ENCODE measurements at regions not wholly inside any gene's neighbourhood (a gene's known extent, or its start where the extent isn't known, plus 50 kb on each side); places are given as distances from the start of the nearest gene placed in this dataset.
"Not testable (repeated sequence)": the region's sequence is repeated elsewhere in the genome, so short reads cannot be mapped to it uniquely, and the experiment has no call there.

- H2AFZ ChIP-seq, result no peak overlapping the region
- no peak overlapping the region for H3K4me2 ChIP-seq (ENCODE audit: low read length)
- no peak overlapping the region for H3K4me3 ChIP-seq (ENCODE audit: low read depth, low read length)
- TF ChIP-seq CTCF (IDR thresholded peaks at IDR 0.05), result no peak
- H3K9ac ChIP-seq, result no peak overlapping the region
- no peaks in the 10 kb centered on the region for H3K9me3 ChIP-seq (ENCODE audit: control insufficient read depth, low read length)
- no peak overlapping the region for H3K27ac ChIP-seq
- no peaks in the 10 kb centered on the region for H3K4me1 ChIP-seq
- H3K79me2 ChIP-seq, result no peaks in the 10 kb centered on the region
- H3K27me3 ChIP-seq (ENCODE audit: control insufficient read depth, insufficient read depth, low read length), result no peaks in the 10 kb centered on the region
- H3K36me3 ChIP-seq (ENCODE audit: control insufficient read depth, insufficient read depth, low read length), result no peaks in the 10 kb centered on the region
Measured at GRCh38 chr9:120308495-120308894, 271.5 kb downstream of the CDK5RAP2 start.

GRCh38 chr9:120307599-120307998, 272.4 kb downstream of the CDK5RAP2 start:
- H3K4me3 ChIP-seq (ENCODE audit: low read depth, low read length), result no peak overlapping the region
- no peaks in the 10 kb centered on the region for H3K79me2 ChIP-seq
- H3K9ac ChIP-seq, result no peak overlapping the region
- H3K27ac ChIP-seq, result no peak overlapping the region
- no peaks in the 10 kb centered on the region for H3K27me3 ChIP-seq (ENCODE audit: control insufficient read depth, insufficient read depth, low read length)
- TF ChIP-seq CTCF (IDR thresholded peaks at IDR 0.05), result no peak
- H3K36me3 ChIP-seq (ENCODE audit: control insufficient read depth, insufficient read depth, low read length), result no peaks in the 10 kb centered on the region
- H2AFZ ChIP-seq, result no peak overlapping the region
- H3K4me2 ChIP-seq (ENCODE audit: low read length), result no peak overlapping the region
- H3K4me1 ChIP-seq, result no peaks in the 10 kb centered on the region
- no peaks in the 10 kb centered on the region for H3K9me3 ChIP-seq (ENCODE audit: control insufficient read depth, low read length)

- no peaks in the 10 kb centered on the region for H3K79me2 ChIP-seq
- no peaks in the 10 kb centered on the region for H3K27me3 ChIP-seq (ENCODE audit: control insufficient read depth, insufficient read depth, low read length)
- H3K4me3 ChIP-seq (ENCODE audit: low read depth, low read length), result no peak overlapping the region
- no peak overlapping the region for H3K9ac ChIP-seq
- no peak overlapping the region for H3K4me2 ChIP-seq (ENCODE audit: low read length)
- no peak overlapping the region for H3K27ac ChIP-seq
- H2AFZ ChIP-seq, result no peak overlapping the region
- TF ChIP-seq CTCF (IDR thresholded peaks at IDR 0.05), result no peak
- H3K9me3 ChIP-seq (ENCODE audit: control insufficient read depth, low read length), result no peaks in the 10 kb centered on the region
- H3K4me1 ChIP-seq, result no peaks in the 10 kb centered on the region
- H3K36me3 ChIP-seq (ENCODE audit: control insufficient read depth, insufficient read depth, low read length), result no peaks in the 10 kb centered on the region
Measured at GRCh38 chr9:120306561-120306960, 273.4 kb downstream of the CDK5RAP2 start.

- H3K9ac ChIP-seq, result no peak overlapping the region
- H3K4me3 ChIP-seq (ENCODE audit: low read depth, low read length), result no peak overlapping the region
Measured at GRCh38 chr9:120306088-120306487, 273.9 kb downstream of the CDK5RAP2 start.

GRCh38 chr9:120304896-120305295, 275.1 kb downstream of the CDK5RAP2 start:
- H3K9ac ChIP-seq; H3K36me3 ChIP-seq (ENCODE audit: control insufficient read depth, insufficient read depth, low read length); H3K4me1 ChIP-seq; H3K4me2 ChIP-seq (ENCODE audit: low read length); H3K9me3 ChIP-seq (ENCODE audit: control insufficient read depth, low read length); H3K79me2 ChIP-seq; H3K4me3 ChIP-seq (ENCODE audit: low read depth, low read length); H3K27ac ChIP-seq; H2AFZ ChIP-seq; H3K27me3 ChIP-seq (ENCODE audit: control insufficient read depth, insufficient read depth, low read length): not testable (repeated sequence)

More at GRCh38 chr9:120306088-120306487, 273.9 kb downstream of the CDK5RAP2 start:
- Histone ChIP-seq H3K4me1 (no peaks in the 10 kb centered on the region), H3K79me2 (no peaks in the 10 kb centered on the region), H2AFZ (no peak overlapping the region), H3K27me3 (ENCODE audit: control insufficient read depth, insufficient read depth, low read length) (no peaks in the 10 kb centered on the region), H3K4me2 (ENCODE audit: low read length) (no peak overlapping the region), H3K9me3 (ENCODE audit: control insufficient read depth, low read length) (no peaks in the 10 kb centered on the region), H3K27ac (no peak overlapping the region), H3K36me3 (ENCODE audit: control insufficient read depth, insufficient read depth, low read length) (no peaks in the 10 kb centered on the region)
- TF ChIP-seq CTCF (IDR thresholded peaks at IDR 0.05), result no peak
